ENCODE measurements at regions not wholly inside any gene's neighbourhood (a gene's known extent, or its start where the extent isn't known, plus 50 kb on each side); places are given as distances from the start of the nearest gene placed in this dataset.

DNA sequence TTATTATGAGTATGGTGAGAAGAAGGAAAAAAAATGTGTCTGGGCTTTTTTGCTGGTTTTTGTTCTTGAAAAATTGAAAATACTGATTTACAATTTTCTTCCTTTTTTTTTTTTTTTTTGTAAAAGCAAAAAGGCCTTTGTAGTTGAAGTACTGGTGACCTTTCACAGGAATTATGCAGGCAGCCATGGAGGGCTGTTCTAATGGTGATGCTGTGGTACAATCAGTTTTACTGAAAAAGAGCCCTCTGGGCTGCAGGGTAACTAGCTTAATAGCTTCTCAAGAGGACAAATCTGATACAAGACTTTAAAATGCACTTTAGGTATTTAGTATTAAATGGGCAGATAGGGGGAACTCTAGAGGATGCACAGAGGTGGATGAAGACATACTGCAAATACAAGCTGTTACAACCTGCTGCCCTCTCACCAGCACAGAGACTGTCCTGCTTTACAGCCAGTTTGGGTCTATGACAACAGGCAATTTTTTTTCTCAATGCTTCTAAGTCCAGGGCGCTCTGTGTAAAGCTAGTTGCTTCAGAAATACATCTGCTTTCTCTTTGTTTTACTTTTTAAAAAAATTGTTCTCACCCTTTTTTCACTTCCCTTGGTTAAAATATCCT lies 61.6 kb upstream of the HS3ST5 start:
- no peaks in the 10 kb centered on the region; the same call in 1 of the 2 replicates for H3K9me3 ChIP-seq (replicated peaks; ENCODE audit: control insufficient read depth, insufficient read depth, low read depth, low read length)
- no peak overlapping the region for H3K27ac ChIP-seq (ENCODE audit: extremely low read depth, low read depth, low read length)
- H4K20me1 ChIP-seq (replicated peaks; ENCODE audit: control insufficient read depth, insufficient read depth, low read length), result no peaks in the 10 kb centered on the region
- in situ Hi-C loops (cut with MboI) (no loop called here), intact Hi-C loops (cut with micrococcal nuclease) (no loop called here)
- TF ChIP-seq GABPB1 (CRISPR knock-in tag; IDR thresholded peaks at IDR 0.05) (no peak), YY1 (IDR thresholded peaks at IDR 0.05; ENCODE audit: borderline replicate concordance in 1 of 3, control insufficient read depth in 1 of 3, extremely low read depth in 1 of 3, insufficient read depth in 3 of 3, insufficient read length in 1 of 3, insufficient replicate concordance in 2 of 3, low read depth in 1 of 3, low read length in 2 of 3) (no peak), BRCA1 (IDR thresholded peaks at IDR 0.05) (no peak), BRCA1 (CRISPR knock-in tag; IDR thresholded peaks at IDR 0.05) (no peak), ESRRA (IDR thresholded peaks at IDR 0.05; ENCODE audit: borderline replicate concordance, low read depth) (no peak), CCNT2 (IDR thresholded peaks at IDR 0.05; ENCODE audit: borderline replicate concordance, extremely low read depth, insufficient read length, low read depth, low read length) (no peak), CBFB (CRISPR knock-in tag; IDR thresholded peaks at IDR 0.05) (no peak), SRSF1 (IDR thresholded peaks at IDR 0.05; ENCODE audit: low read depth, low read length) (no peak), ZNF23 (CRISPR knock-in tag; IDR thresholded peaks at IDR 0.05) (no peak), ZNF445 (CRISPR knock-in tag; IDR thresholded peaks at IDR 0.05; ENCODE audit: low read depth) (no peak), ZNF644 (tag; IDR thresholded peaks at IDR 0.05; ENCODE audit: low read depth) (no peak), NFE2 (IDR thresholded peaks at IDR 0.05; ENCODE audit: low read depth) (no peak), SMARCB1 (IDR thresholded peaks at IDR 0.05; ENCODE audit: insufficient read length, low read depth) (no peak)
- TF ChIP-seq, protein P1, sequence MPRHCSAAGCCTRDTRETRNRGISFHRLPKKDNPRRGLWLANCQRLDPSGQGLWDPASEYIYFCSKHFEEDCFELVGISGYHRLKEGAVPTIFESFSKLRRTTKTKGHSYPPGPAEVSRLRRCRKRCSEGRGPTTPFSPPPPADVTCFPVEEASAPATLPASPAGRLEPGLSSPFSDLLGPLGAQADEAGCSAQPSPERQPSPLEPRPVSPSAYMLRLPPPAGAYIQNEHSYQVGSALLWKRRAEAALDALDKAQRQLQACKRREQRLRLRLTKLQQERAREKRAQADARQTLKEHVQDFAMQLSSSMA (CRISPR knock-in tag; IDR thresholded peaks at IDR 0.05), result no peak
- TF ChIP-seq, protein P2, sequence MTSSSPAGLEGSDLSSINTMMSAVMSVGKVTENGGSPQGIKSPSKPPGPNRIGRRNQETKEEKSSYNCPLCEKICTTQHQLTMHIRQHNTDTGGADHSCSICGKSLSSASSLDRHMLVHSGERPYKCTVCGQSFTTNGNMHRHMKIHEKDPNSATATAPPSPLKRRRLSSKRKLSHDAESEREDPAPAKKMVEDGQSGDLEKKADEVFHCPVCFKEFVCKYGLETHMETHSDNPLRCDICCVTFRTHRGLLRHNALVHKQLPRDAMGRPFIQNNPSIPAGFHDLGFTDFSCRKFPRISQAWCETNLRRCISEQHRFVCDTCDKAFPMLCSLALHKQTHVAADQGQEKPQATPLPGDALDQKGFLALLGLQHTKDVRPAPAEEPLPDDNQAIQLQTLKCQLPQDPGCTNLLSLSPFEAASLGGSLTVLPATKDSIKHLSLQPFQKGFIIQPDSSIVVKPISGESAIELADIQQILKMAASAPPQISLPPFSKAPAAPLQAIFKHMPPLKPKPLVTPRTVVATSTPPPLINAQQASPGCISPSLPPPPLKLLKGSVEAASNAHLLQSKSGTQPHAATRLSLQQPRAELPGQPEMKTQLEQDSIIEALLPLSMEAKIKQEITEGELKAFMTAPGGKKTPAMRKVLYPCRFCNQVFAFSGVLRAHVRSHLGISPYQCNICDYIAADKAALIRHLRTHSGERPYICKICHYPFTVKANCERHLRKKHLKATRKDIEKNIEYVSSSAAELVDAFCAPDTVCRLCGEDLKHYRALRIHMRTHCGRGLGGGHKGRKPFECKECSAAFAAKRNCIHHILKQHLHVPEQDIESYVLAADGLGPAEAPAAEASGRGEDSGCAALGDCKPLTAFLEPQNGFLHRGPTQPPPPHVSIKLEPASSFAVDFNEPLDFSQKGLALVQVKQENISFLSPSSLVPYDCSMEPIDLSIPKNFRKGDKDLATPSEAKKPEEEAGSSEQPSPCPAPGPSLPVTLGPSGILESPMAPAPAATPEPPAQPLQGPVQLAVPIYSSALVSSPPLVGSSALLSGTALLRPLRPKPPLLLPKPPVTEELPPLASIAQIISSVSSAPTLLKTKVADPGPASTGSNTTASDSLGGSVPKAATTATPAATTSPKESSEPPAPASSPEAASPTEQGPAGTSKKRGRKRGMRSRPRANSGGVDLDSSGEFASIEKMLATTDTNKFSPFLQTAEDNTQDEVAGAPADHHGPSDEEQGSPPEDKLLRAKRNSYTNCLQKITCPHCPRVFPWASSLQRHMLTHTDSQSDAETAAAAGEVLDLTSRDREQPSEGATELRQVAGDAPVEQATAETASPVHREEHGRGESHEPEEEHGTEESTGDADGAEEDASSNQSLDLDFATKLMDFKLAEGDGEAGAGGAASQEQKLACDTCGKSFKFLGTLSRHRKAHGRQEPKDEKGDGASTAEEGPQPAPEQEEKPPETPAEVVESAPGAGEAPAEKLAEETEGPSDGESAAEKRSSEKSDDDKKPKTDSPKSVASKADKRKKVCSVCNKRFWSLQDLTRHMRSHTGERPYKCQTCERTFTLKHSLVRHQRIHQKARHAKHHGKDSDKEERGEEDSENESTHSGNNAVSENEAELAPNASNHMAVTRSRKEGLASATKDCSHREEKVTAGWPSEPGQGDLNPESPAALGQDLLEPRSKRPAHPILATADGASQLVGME (CRISPR knock-in tag; IDR thresholded peaks at IDR 0.05), result no peak
- H3K9me1 ChIP-seq (ENCODE audit: control insufficient read depth, insufficient read depth, low read length), result no peaks in the 10 kb centered on the region
- H3K4me2 ChIP-seq (ENCODE audit: insufficient read depth, low read length), result no peak overlapping the region
- 0% methylated on average over 1 of the region's 1 CpG for WGBS (ENCODE audit: insufficient coverage, low coverage, missing lambda C conversion rate)
- ATAC-seq, result no peak
- CTCF ChIA-PET (ENCODE audit: low intra/inter-chr PET ratio), result no interaction called here
- H3K4me1 ChIP-seq (replicated peaks in 1 of 2; ENCODE audit: control insufficient read depth in 2 of 2, insufficient read depth in 2 of 2, low read length in 2 of 2), result no peaks in the 10 kb centered on the region
- H2AFZ ChIP-seq (ENCODE audit: low read depth, low read length), result no peak overlapping the region
- no peaks in the 10 kb centered on the region for H3K27me3 ChIP-seq (ENCODE audit: control insufficient read depth in 2 of 2, insufficient read depth in 2 of 2, low read length in 2 of 2)
- FAIRE-seq, result no peak
- no TSS peak for BruUV-seq (replicated peaks)
- no peak overlapping the region for H3K4me3 ChIP-seq
- H3K9ac ChIP-seq (ENCODE audit: insufficient read depth in 1 of 2, low read depth in 2 of 2, low read length in 2 of 2), result no peak overlapping the region
- no peaks in the 10 kb centered on the region for H3K36me3 ChIP-seq (ENCODE audit: control insufficient read depth, insufficient read depth, low read length)
- POLR2A ChIA-PET, result no interaction called here
- no peaks in the 10 kb centered on the region for H3K79me2 ChIP-seq (ENCODE audit: control insufficient read depth, insufficient read depth, low read length)
- no peak for DNase-seq (ENCODE audit: extremely low read depth in 1 of 4, low spot score in 3 of 4)

Data from K562 (cell line).